HUES6 (cell line): ENCODE measurements at regions not wholly inside any gene's neighbourhood (a gene's known extent, or its start where the extent isn't known, plus 50 kb on each side); places are given as distances from the start of the nearest gene placed in this dataset.

ENCODE experiments used
- H3K27ac ChIP-seq: 2 replicates; pipeline ENCODE4 v1.7.0; 2013; ENCODE audit warnings: low read depth, mild to moderate bottlenecking, low read length, inconsistent platforms
- H3K27me3 ChIP-seq: 2 replicates; pipeline ENCODE4 v1.6.1; 2013; ENCODE audit warnings: low read length; ENCODE audit not compliant: control insufficient read depth, insufficient read depth
- H3K36me3 ChIP-seq: 2 replicates; pipeline ENCODE4 v1.6.1; 2013; ENCODE audit warnings: low read length; ENCODE audit not compliant: control insufficient read depth, insufficient read depth
- H3K4me1 ChIP-seq: 2 replicates; pipeline ENCODE4 v1.6.1; 2013; ENCODE audit warnings: low read length; ENCODE audit not compliant: control insufficient read depth, insufficient read depth
- H3K4me3 ChIP-seq: 2 replicates; pipeline ENCODE4 v1.5.1; 2013; ENCODE audit warnings: low read depth, low read length
- H3K9ac ChIP-seq: one replicate; pipeline ENCODE4 v1.6.1; 2013; ENCODE audit warnings: mild to moderate bottlenecking, low read length
- H3K9me3 ChIP-seq: 2 replicates; pipeline ENCODE4 v1.6.1; 2013; ENCODE audit warnings: low read depth, low read length; ENCODE audit not compliant: control insufficient read depth, insufficient read depth

DNA sequence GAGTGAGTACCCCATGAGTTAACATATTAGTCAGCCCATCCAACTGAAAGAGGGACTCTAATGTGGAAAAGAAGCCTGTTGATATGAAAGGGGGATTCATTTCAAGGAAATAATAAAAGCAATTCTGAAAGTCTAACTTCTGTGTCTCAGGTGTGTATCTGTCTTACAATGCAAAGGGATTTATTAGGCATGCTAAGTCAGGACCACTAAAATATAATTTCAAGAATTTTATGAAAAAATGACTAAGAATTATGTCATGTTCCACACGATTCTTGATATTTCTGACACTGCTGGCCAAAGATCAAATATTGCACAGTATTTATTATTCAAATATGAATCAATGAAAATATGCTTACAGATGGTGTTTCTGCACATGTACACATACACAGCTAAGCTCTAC is 130.8 kb downstream of the KLF12 start:
- Histone ChIP-seq H3K9me3 (no peaks in the 10 kb centered on the region), H3K27me3 (no peaks in the 10 kb centered on the region), H3K4me3 (no peak overlapping the region), H3K4me1 (no peaks in the 10 kb centered on the region), H3K9ac (no peak overlapping the region), H3K27ac (no peak overlapping the region), H3K36me3 (no peaks in the 10 kb centered on the region)

- Histone ChIP-seq H3K4me3 (no peak overlapping the region), H3K27me3 (no peaks in the 10 kb centered on the region), H3K9ac (no peak overlapping the region), H3K36me3 (no peaks in the 10 kb centered on the region), H3K27ac (no peak overlapping the region), H3K4me1 (no peaks in the 10 kb centered on the region), H3K9me3 (no peaks in the 10 kb centered on the region)
Measured at GRCh38 chr13:74000876-74001275, 133.3 kb downstream of the KLF12 start.

- no peaks in the 10 kb centered on the region for H3K27me3 ChIP-seq
- H3K9me3 ChIP-seq: no peaks in the 10 kb centered on the region
- no peak overlapping the region for H3K9ac ChIP-seq
- no peak overlapping the region for H3K27ac ChIP-seq
- H3K4me1 ChIP-seq: no peaks in the 10 kb centered on the region; the same call in 1 of the 2 replicates
- H3K36me3 ChIP-seq: no peaks in the 10 kb centered on the region
- no peak overlapping the region for H3K4me3 ChIP-seq
Measured at GRCh38 chr13:73998631-73999030, 135.6 kb downstream of the KLF12 start.

DNA sequence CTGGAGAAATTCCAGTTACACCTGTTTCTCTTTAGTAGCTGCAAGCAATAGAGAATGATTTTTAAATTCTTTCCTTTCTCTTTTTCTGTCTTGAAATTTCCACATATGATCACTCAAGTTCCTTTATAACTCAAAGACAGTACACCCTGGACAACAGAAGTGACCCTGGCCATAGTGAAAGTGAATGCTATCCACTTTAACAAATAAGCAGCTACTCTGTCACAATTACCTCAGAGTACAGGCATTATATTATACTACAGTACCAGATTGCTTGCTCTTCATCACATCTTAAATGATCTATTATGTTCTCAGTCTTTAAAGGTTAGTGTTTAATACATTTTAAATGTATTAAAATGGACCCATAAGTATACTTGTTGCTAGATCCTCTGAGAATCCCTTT is 136.2 kb downstream of the KLF12 start:
- no peak overlapping the region for H3K4me3 ChIP-seq
- no peak overlapping the region for H3K9ac ChIP-seq
- H3K27me3 ChIP-seq: no peaks in the 10 kb centered on the region
- no peaks in the 10 kb centered on the region for H3K9me3 ChIP-seq
- no peaks in the 10 kb centered on the region; the same call in 1 of the 2 replicates for H3K4me1 ChIP-seq
- H3K27ac ChIP-seq: no peak overlapping the region
- H3K36me3 ChIP-seq: no peaks in the 10 kb centered on the region

DNA sequence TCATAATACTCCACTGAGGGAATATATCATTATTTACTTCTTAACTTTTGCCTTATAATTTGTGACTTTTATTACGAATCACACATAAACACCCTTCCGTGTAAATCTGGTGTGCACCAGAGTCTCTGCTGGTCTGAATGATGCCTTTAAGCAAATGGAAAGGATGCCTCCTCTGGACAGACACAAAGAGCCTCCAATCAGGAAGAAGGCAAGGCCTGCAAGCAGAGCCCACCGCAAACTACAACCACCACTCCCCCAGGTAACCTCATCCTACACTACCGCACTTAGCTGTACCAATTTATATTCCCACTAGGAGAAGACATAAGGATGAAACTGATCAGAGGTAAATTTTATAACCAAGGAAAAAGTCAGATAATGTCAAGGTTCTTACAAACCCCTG is 137.6 kb downstream of the KLF12 start:
- Histone ChIP-seq H3K27me3 (no peaks in the 10 kb centered on the region), H3K9ac (no peak overlapping the region), H3K27ac (no peak overlapping the region), H3K36me3 (no peaks in the 10 kb centered on the region), H3K4me1 (no peaks in the 10 kb centered on the region; the same call in 1 of the 2 replicates), H3K4me3 (no peak overlapping the region), H3K9me3 (no peaks in the 10 kb centered on the region)

GRCh38 chr13:73995736-73996135 is 138.5 kb downstream of the KLF12 start:
- Histone ChIP-seq H3K4me1 (no peaks in the 10 kb centered on the region; the same call in 1 of the 2 replicates), H3K4me3 (no peak overlapping the region), H3K9ac (no peak overlapping the region), H3K9me3 (no peaks in the 10 kb centered on the region), H3K27ac (no peak overlapping the region), H3K27me3 (no peaks in the 10 kb centered on the region), H3K36me3 (no peaks in the 10 kb centered on the region)

GRCh38 chr13:73993661-73994060 is 140.5 kb downstream of the KLF12 start:
- no peaks in the 10 kb centered on the region for H3K27me3 ChIP-seq
- no peaks in the 10 kb centered on the region for H3K36me3 ChIP-seq
- H3K9ac ChIP-seq: no peak overlapping the region
- H3K9me3 ChIP-seq: no peaks in the 10 kb centered on the region
- H3K4me3 ChIP-seq: no peak overlapping the region
- peaks cover 5% of the 10 kb centered on the region for H3K4me1 ChIP-seq
- no peak overlapping the region for H3K27ac ChIP-seq

- Histone ChIP-seq H3K4me3 (no peak overlapping the region), H3K27ac (no peak overlapping the region), H3K4me1 (peaks cover 5% of the 10 kb centered on the region), H3K9me3 (no peaks in the 10 kb centered on the region), H3K9ac (no peak overlapping the region), H3K36me3 (no peaks in the 10 kb centered on the region), H3K27me3 (no peaks in the 10 kb centered on the region)
Measured at GRCh38 chr13:73991884-73992283, 142.3 kb downstream of the KLF12 start.

DNA sequence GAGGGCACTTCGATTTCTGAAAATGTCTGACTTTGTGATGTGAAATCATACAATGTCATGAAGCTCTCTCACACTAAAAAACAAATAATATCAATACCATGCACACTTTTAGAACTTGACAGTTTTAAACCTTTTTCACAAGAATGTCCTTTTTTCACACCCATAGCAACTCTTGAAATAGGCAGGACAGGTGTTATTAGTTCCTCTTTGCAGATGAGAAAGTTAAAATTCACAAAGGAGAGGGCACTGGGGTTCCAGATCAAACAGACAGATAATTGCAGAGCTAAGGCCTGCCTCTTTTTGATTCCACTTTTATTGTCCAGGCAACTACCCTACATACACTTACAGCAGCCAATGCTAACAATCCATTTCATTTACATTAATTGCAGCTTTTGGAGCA is 142.8 kb downstream of the KLF12 start:
- Histone ChIP-seq H3K4me1 (peaks cover 5% of the 10 kb centered on the region), H3K27me3 (no peaks in the 10 kb centered on the region), H3K9me3 (no peaks in the 10 kb centered on the region), H3K27ac (no peak overlapping the region), H3K36me3 (no peaks in the 10 kb centered on the region), H3K4me3 (no peak overlapping the region), H3K9ac (no peak overlapping the region)

DNA sequence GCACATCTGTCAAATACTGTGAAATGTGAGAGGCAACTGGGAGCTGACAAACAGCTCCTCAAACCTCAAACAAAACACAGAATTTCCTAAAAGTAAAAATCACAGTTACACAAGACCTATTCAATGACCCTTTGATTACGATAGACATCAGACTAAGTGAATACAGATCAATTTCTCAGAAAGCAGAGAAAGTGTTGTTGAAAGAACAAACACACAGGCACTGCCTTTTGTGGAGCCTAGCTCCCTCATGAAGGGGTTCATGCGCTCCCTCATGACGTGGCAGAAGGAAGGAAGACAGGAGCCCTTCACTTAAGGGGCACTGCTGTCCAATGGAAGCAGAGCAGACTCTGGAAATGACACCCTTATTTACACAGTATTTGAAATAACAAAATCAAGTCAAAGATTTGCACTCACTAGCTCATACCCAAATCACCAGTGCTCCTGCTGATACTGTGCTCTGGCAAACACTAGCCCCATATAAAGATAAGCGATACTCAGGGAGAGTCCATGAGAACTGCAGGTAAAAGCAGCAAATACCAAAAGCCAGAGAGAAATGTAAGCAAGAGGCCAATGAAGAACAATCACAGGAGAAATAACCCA is 144.9 kb downstream of the KLF12 start:
- Histone ChIP-seq H3K9ac (no peak overlapping the region), H3K9me3 (no peaks in the 10 kb centered on the region), H3K27ac (no peak overlapping the region), H3K4me3 (no peak overlapping the region), H3K36me3 (no peaks in the 10 kb centered on the region), H3K27me3 (no peaks in the 10 kb centered on the region), H3K4me1 (peaks cover 15% of the 10 kb centered on the region)

GRCh38 chr13:73988461-73988860 is 145.7 kb downstream of the KLF12 start:
- Histone ChIP-seq H3K36me3 (no peaks in the 10 kb centered on the region), H3K9me3 (no peaks in the 10 kb centered on the region), H3K27me3 (no peaks in the 10 kb centered on the region), H3K27ac (no peak overlapping the region), H3K4me3 (no peak overlapping the region), H3K4me1 (peaks cover 15% of the 10 kb centered on the region), H3K9ac (no peak overlapping the region)

- Histone ChIP-seq H3K9me3 (no peaks in the 10 kb centered on the region), H3K27ac (no peak overlapping the region), H3K36me3 (no peaks in the 10 kb centered on the region), H3K4me1 (peaks cover 15% of the 10 kb centered on the region), H3K27me3 (no peaks in the 10 kb centered on the region), H3K9ac (no peak overlapping the region), H3K4me3 (no peak overlapping the region)
Measured at GRCh38 chr13:73987618-73988017, 146.6 kb downstream of the KLF12 start.
